Esophagus muscularis mucosa (tissue), 4 donors: ENCODE measurements at regions not wholly inside any gene's neighbourhood (a gene's known extent, or its start where the extent isn't known, plus 50 kb on each side); places are given as distances from the start of the nearest gene placed in this dataset.
"Not testable (repeated sequence)": the region's sequence is repeated elsewhere in the genome, so short reads cannot be mapped to it uniquely, and the experiment has no call there.

Experiments used
- DNase-seq: peaks from one replicate; pipeline ENCODE4 v3.0.0-alpha.2; 2017; ENCODE audit errors: extremely low spot score
- H3K27ac ChIP-seq, 4 donors: fragments of 200-600 bp; sonication (generic); replicated peaks in 1 of 4; 1 replicate in 3 of 4; 2 replicates in 1 of 4; pipeline ENCODE4 v1.5.1; 2016 to 2019; ENCODE audit warnings: mild to moderate bottlenecking in 1 of 4
- H3K27me3 ChIP-seq, 4 donors: fragments of 200-600 bp; sonication (generic); one replicate each; pipeline versions ENCODE4 v1.5.1 to v1.6.0; 2016 to 2019
- H3K36me3 ChIP-seq, 4 donors: fragments of 200-600 bp; sonication (generic); one replicate each; pipeline ENCODE4 v1.5.1; 2016 to 2019
- H3K4me1 ChIP-seq, 4 donors: fragments of 200-600 bp; sonication (generic); one replicate each; pipeline ENCODE4 v1.5.1; 2016 to 2019
- H3K4me3 ChIP-seq, 4 donors: fragments of 200-600 bp; sonication (generic); 1 replicate in 2 of 4; 2 replicates in 2 of 4; pipeline ENCODE4 v1.5.1; 2016 to 2019; ENCODE audit warnings: mild to moderate bottlenecking in 4 of 4, moderate library complexity in 1 of 4
- H3K9me3 ChIP-seq, 4 donors: fragments of 200-600 bp; sonication (generic); 1 replicate in 3 of 4; 2 replicates in 1 of 4; pipeline ENCODE4 v1.5.1; 2016 to 2019
- POLR2A ChIP-seq: fragments of 450-650 bp; IDR thresholded peaks from one replicate; pipeline ENCODE4 v1.6.1; 2017; ENCODE audit warnings: antibody characterized with exemption, moderate library complexity, mild to moderate bottlenecking, low read depth
- POLR2AphosphoS5 ChIP-seq, 2 donors: sonication (generic); formaldehyde crosslinking; IDR thresholded peaks; one replicate each; pipeline ENCODE4 v1.6.1; 2017; ENCODE audit warnings: antibody characterized with exemption in 2 of 2
- WGBS: methylation state at CpG from one replicate; pipeline ENCODE4 v1.1.5; 2018; 5-methylcytosine and 5-hydroxymethylcytosine counted together
- intact Hi-C: fragments of 100-400 bp; cut with DNase I; formaldehyde crosslinking; loops from one replicate; pipeline ENCODE4 v1.15.1; 2023

- H3K27ac ChIP-seq, result peak overlapping the region; percentile 14 to 74 (median 48)
- H3K4me3 ChIP-seq, result no peak overlapping the region
- peak; percentile 52 to 69 for TF ChIP-seq POLR2AphosphoS5 (IDR thresholded peaks at IDR 0.05)
- no peak for TF ChIP-seq POLR2A
- intact Hi-C loops, result no loop called here
- WGBS, result 60% methylated on average over 9 of the region's 23 CpGs
- H3K36me3 ChIP-seq, result no peaks in the 10 kb centered on the region
- H3K9me3 ChIP-seq, result no peaks in the 10 kb centered on the region
- DNase-seq, result no peak
- H3K4me1 ChIP-seq, result peaks cover 0 to 16% (median 15%) of the 10 kb centered on the region in 4 donors
- H3K27me3 ChIP-seq, result no peaks in the 10 kb centered on the region
Observed at GRCh38 chr16:88331989-88332920, 50.5 kb upstream of the ZNF469 start.

GRCh38 chr16:88332921-88333825, 49.6 kb upstream of the ZNF469 start:
- intact Hi-C loops, H3K27me3 ChIP-seq, H3K4me3 ChIP-seq, H3K9me3 ChIP-seq, H3K36me3 ChIP-seq, DNase-seq: not testable (repeated sequence)
- peaks cover 0 to 16% (median 15%) of the 10 kb centered on the region in 4 donors for H3K4me1 ChIP-seq
- 86% methylated on average over 21 of the region's 33 CpGs for WGBS
- peak overlapping the region in 2 of 4 donors; percentile 14 to 74 for H3K27ac ChIP-seq
